ENCODE measurements at regions not wholly inside any gene's neighbourhood (a gene's known extent, or its start where the extent isn't known, plus 50 kb on each side); places are given as distances from the start of the nearest gene placed in this dataset.

DNA sequence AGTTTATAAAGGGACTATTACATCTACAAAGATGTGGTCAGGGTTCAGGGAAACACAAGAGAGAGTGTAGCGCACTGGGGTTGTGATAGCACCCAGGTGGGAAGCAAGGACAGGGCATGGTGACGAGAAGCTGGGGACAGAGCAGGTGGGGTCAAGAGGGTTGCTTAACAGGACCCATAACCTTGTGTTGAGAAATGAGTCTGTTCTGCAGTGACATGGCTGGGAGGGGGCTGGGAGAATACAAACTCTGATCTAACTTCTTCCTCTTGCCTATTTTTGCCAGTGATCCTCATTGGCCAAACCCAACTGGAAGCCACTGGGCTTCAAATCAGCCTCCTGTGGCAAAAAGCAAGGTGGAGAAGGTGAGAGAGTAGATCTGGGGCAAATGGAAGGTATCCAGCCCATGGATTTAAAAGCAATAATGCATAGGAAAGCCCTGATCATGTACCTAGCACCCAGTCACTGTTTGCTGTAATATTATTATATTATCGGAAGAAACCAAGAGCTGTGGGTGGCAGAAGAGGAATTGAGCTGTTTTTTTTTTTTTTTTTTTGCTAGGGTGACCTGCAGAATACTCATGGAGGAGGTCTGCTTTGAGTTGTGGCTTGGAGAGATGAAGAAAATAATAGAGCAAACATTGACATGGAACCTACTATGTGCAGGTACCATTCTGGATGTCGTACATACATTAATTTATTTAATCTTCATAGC is 76.9 kb upstream of the ZFHX3 start:
- no peak overlapping the region for H3K27ac ChIP-seq
- TF ChIP-seq ZFX (IDR thresholded peaks at IDR 0.05) = no peak
- TF ChIP-seq, protein P1, sequence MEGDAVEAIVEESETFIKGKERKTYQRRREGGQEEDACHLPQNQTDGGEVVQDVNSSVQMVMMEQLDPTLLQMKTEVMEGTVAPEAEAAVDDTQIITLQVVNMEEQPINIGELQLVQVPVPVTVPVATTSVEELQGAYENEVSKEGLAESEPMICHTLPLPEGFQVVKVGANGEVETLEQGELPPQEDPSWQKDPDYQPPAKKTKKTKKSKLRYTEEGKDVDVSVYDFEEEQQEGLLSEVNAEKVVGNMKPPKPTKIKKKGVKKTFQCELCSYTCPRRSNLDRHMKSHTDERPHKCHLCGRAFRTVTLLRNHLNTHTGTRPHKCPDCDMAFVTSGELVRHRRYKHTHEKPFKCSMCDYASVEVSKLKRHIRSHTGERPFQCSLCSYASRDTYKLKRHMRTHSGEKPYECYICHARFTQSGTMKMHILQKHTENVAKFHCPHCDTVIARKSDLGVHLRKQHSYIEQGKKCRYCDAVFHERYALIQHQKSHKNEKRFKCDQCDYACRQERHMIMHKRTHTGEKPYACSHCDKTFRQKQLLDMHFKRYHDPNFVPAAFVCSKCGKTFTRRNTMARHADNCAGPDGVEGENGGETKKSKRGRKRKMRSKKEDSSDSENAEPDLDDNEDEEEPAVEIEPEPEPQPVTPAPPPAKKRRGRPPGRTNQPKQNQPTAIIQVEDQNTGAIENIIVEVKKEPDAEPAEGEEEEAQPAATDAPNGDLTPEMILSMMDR (conservative IDR thresholded peaks at IDR 0.05) = no peak

DNA sequence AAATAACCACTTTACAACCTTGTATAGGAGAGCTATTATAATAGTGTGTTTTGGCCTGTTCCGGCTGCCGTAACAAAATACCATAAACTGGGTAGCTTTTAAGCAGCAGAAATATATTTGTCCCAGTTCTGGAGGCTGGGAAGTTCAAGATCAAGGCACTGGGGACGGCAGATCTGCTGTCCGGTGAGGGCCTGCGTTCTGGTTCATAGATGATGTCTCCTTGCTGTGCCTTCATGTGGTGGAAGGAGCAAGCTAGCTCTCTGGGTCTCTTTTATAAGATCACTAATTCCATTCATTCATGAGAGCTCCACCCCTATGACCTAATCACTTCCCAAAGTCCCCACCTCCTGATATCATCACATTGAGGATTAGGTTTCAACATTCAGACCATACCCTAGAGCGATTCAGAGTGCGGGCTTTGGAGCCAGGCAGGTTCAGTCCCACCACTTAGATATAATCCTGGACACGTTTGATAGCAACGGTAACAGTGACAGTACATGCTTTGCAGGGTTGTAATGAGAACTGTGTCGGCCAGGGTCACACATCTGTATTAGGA is 76.2 kb upstream of the ZFHX3 start:
- no peak for TF ChIP-seq ZFX (IDR thresholded peaks at IDR 0.05)
- TF ChIP-seq, protein P1 (conservative IDR thresholded peaks at IDR 0.05) = no peak
- H3K27ac ChIP-seq = no peak overlapping the region

GRCh38 chr16:73122604-73123391 is 74.9 kb upstream of the ZFHX3 start:
- no peak for TF ChIP-seq ZFX (IDR thresholded peaks at IDR 0.05)
- TF ChIP-seq, protein P1 (conservative IDR thresholded peaks at IDR 0.05) = no peak
- no peak overlapping the region for H3K27ac ChIP-seq

- H3K27ac ChIP-seq = no peak overlapping the region
- no peak for TF ChIP-seq ZFX (IDR thresholded peaks at IDR 0.05)
- TF ChIP-seq, protein P1 (conservative IDR thresholded peaks at IDR 0.05) = no peak
Observed at GRCh38 chr16:73116576-73116975, 68.6 kb upstream of the ZFHX3 start.

GRCh38 chr16:73113336-73113735 is 65.4 kb upstream of the ZFHX3 start:
- TF ChIP-seq ZFX (IDR thresholded peaks at IDR 0.05) = no peak
- TF ChIP-seq, protein P1 (conservative IDR thresholded peaks at IDR 0.05) = no peak
- no peak overlapping the region for H3K27ac ChIP-seq

- TF ChIP-seq ZFX (IDR thresholded peaks at IDR 0.05) = no peak
- TF ChIP-seq, protein P1 (conservative IDR thresholded peaks at IDR 0.05) = no peak
- H3K27ac ChIP-seq = no peak overlapping the region
Observed at GRCh38 chr16:73108195-73108963, 60.5 kb upstream of the ZFHX3 start.

Measured in C4-2B (cell line).